ENCODE measurements at regions not wholly inside any gene's neighbourhood (a gene's known extent, or its start where the extent isn't known, plus 50 kb on each side); places are given as distances from the start of the nearest gene placed in this dataset.
A peak's percentile ranks its signal among the peaks of the same experiment; 100 is the strongest.

DNA sequence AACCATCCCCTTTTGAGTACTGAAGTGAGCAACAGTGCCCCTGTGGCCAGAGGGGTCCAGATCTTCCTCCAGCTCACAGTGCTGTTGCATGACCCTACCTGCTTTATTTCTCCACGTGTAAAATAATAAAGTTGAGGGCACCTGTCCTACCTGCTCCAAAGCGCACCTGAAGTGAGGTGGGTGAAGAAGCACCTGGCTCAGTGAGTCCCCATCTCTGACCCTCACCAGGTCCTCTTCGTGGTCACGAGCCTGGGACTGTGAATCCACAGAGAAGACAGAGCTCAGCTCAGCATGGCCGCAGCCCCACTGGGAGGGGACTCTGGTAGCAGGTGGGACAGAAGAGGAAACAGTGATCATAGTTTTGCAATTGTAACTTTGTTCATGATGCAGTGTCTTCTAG is 976.7 kb upstream of the TMEM132C start:
- no peak for DNase-seq (ENCODE audit: low read depth)
- no peak overlapping the region for H3K4me3 ChIP-seq (ENCODE audit: low read depth, low read length)
- TF ChIP-seq, protein P1, sequence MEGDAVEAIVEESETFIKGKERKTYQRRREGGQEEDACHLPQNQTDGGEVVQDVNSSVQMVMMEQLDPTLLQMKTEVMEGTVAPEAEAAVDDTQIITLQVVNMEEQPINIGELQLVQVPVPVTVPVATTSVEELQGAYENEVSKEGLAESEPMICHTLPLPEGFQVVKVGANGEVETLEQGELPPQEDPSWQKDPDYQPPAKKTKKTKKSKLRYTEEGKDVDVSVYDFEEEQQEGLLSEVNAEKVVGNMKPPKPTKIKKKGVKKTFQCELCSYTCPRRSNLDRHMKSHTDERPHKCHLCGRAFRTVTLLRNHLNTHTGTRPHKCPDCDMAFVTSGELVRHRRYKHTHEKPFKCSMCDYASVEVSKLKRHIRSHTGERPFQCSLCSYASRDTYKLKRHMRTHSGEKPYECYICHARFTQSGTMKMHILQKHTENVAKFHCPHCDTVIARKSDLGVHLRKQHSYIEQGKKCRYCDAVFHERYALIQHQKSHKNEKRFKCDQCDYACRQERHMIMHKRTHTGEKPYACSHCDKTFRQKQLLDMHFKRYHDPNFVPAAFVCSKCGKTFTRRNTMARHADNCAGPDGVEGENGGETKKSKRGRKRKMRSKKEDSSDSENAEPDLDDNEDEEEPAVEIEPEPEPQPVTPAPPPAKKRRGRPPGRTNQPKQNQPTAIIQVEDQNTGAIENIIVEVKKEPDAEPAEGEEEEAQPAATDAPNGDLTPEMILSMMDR (conservative IDR thresholded peaks at IDR 0.05; ENCODE audit: low read depth, low read length): no peak

DNA sequence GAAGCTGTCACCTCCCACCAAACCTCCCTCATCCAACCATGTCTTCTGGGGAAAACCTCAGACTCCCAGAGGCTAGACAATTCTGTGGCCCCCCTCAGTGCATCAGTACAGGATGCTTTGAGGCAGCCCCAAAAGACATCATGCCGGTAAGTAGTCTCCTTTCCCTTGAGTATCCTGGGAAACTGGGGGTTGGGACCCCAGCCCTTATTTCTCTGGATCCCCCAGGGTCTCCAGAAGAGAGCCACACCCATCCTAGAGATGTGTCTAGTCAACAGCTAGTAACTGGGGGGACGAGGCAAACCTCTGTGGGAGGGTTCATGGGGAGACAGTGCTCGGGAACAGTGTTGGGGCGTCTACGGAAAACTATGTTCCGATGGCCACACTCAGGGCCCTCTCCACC is 974.2 kb upstream of the TMEM132C start:
- no peak overlapping the region for H3K4me3 ChIP-seq (ENCODE audit: low read depth, low read length)
- no peak for DNase-seq (ENCODE audit: low read depth)
- TF ChIP-seq, protein P1 (conservative IDR thresholded peaks at IDR 0.05; ENCODE audit: low read depth, low read length): no peak

DNA sequence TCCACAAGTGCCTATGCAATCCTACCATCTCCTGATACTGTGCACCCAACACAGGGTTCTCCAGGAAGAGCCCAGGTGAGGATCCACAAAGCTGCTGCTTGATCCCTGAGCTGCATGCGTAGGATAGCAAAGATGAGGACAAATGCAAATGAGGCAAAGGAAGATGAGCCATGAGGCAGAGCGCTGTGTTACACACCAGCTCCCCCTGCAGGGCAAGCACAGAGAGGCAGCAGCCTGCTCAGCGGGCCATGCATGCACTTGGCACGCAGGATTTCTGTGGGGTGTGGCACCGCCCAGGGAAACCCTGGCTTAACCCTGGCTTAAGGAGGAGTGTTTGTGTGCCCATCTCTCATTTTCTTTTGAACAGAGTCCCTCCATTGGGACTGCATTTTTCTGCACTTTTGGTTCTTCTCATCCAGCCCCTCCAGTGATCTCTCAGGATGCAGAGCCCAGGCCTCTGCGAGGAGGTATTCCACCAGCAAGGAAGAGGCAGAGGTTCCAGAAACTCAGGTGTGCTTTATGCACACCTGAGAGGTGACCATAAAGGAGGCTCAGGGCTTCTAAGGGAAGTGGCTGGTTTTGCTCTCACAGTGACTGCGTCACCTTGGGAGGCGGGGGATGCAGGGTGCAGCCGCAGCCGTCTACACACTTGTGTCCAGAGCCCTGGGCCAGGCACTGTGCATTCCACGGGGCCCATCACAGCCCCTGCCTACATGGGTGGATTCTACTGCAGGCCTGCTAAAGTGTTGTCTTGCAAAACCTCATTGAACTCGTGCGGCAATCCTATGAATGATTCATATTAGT is 973.3 kb upstream of the TMEM132C start:
- TF ChIP-seq, protein P1 (conservative IDR thresholded peaks at IDR 0.05; ENCODE audit: low read depth, low read length): peak; percentile 95

DNA sequence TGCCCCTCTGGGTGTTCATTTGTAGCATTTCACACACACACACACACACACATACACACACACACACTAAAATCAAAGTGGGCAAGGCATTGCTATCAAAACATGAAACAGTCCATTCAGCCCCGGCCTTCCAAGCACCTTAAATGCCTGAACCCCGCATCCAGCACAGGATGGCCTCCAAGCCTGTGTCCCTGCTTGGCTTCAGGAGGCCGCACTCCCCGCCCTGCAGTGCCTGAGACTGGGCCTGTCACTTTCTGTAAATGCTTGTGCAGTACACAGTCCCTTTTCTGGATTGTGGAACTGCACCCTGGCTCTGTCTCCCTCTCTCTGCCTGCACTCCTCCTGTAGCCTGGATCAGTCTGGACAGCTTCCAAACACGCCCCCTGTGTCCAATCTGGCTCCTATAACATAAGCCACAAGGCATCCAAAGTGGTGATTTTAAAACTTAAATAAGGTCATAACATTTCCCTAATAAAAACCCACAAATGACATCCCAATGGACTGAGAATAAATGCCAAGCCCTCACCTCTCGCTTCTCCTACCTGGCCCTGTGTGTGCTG is 972.2 kb upstream of the TMEM132C start:
- no peak for DNase-seq (ENCODE audit: low read depth)
- TF ChIP-seq, protein P1 (conservative IDR thresholded peaks at IDR 0.05; ENCODE audit: low read depth, low read length): no peak
- H3K4me3 ChIP-seq (ENCODE audit: low read depth, low read length): no peak overlapping the region

More for the DNA sequence above, 973.3 kb upstream of the TMEM132C start:
- H3K4me3 ChIP-seq (ENCODE audit: low read depth, low read length): no peak overlapping the region
- no peak for DNase-seq (ENCODE audit: low read depth)

DNA sequence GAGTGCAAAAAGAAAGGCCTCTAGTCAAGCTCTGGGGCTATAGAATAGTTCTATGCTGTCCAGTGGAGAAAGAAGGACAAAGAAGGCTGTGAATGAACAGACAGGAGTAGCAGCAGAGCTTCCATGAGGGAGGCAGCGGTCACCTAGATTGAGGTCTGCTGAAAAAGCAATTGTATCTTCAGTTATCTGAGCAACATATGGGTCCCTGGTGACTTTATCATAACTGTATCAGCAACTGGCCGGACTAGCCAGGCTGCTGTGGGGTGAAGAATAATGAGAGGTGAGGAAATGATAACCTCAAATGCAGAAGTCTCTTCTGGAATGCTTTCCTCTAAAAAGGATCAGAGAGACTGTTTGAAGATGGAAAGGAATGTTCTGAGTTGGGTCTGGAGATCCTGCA is 971.3 kb upstream of the TMEM132C start:
- H3K4me3 ChIP-seq (ENCODE audit: low read depth, low read length): no peak overlapping the region
- TF ChIP-seq, protein P1 (conservative IDR thresholded peaks at IDR 0.05; ENCODE audit: low read depth, low read length): no peak

DNA sequence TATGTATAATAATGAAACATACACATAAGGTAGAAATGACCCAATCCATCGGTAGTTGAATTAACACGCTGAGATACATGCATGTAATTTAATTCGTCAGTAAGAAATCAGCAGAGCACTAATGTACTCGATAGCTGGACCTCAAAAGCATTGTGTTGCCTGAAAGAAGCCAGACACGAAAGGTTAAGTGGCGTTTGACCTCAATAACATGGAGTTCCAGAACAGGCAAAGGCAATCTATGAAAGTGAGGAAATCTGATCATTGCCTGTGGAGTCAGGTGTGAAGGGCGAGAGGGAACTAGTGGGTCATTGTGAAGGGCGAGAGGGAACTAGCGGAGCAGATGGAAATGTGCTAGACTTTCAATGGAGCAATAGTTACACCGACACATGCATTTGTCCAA is 970.4 kb upstream of the TMEM132C start:
- TF ChIP-seq, protein P1 (conservative IDR thresholded peaks at IDR 0.05; ENCODE audit: low read depth, low read length): no peak
- DNase-seq (ENCODE audit: low read depth): no peak
- no peak overlapping the region for H3K4me3 ChIP-seq (ENCODE audit: low read depth, low read length)

More for the DNA sequence above, 971.3 kb upstream of the TMEM132C start:
- no peak for DNase-seq (ENCODE audit: low read depth)
